IMR-90 (cell line): ENCODE measurements at regions not wholly inside any gene's neighbourhood (a gene's known extent, or its start where the extent isn't known, plus 50 kb on each side); places are given as distances from the start of the nearest gene placed in this dataset.

Source experiments
- ATAC-seq: fragments of 200-7000 bp; cut with Tn5 transposase; 2 replicates; pipeline ENCODE4 v1.9.1; 2020; ENCODE audit warnings: low read depth, mild to moderate bottlenecking, moderate library complexity
- BruUV-seq: library from RNA; stranded (reverse); fragments of 400-500 nt; replicated peaks from 2 replicates; lab custom pipeline; 2021; lab: Mats Ljungman, UMichigan
- CTCF ChIA-PET: fragments of 300-600 bp; formaldehyde crosslinking; extraction: SDS; loops from one replicate; lab custom pipeline; 2021; ENCODE audit warnings: antibody characterized with exemption; lab: Yijun Ruan, JAX
- POLR2A ChIA-PET: fragments of 300-600 bp; sonication (Branson Sonifier 250); formaldehyde crosslinking; loops from one replicate; lab custom pipeline; 2022; ENCODE audit warnings: antibody characterized with exemption; ENCODE audit not compliant: unreplicated experiment; lab: Charles Lee
- DNase-seq: peaks from one replicate; pipeline ENCODE4 v3.0.0; 2013
- H2AFZ ChIP-seq: replicated peaks from 2 replicates; pipeline ENCODE3; 2013; ENCODE audit warnings: low read length, mild to moderate bottlenecking; ENCODE audit not compliant: poor library complexity
- H2AK5ac ChIP-seq: 2 replicates; pipeline ENCODE4 v1.6.1; 2013; ENCODE audit warnings: low read depth, low read length, inconsistent platforms
- H2AK9ac ChIP-seq: replicated peaks from 2 replicates; pipeline ENCODE3; 2013; ENCODE audit warnings: mild to moderate bottlenecking, low read depth, low read length, moderate library complexity; ENCODE audit not compliant: poor library complexity
- H2BK120ac ChIP-seq: 2 replicates; pipeline ENCODE4 v1.6.1; 2013; ENCODE audit warnings: low read depth, low read length, inconsistent platforms
- H2BK15ac ChIP-seq: 3 replicates; pipeline ENCODE4 v1.6.1; 2013; ENCODE audit warnings: low read depth, low read length, inconsistent platforms
- H2BK20ac ChIP-seq: 2 replicates; pipeline ENCODE4 v1.6.1; 2013; ENCODE audit warnings: low read depth, mild to moderate bottlenecking, inconsistent platforms, low read length, moderate library complexity
- H2BK5ac ChIP-seq: 2 replicates; pipeline ENCODE4 v1.6.1; 2013; ENCODE audit warnings: mild to moderate bottlenecking, low read depth, low read length, inconsistent platforms; ENCODE audit not compliant: poor library complexity, severe bottlenecking
- H3K14ac ChIP-seq: replicated peaks from 2 replicates; pipeline ENCODE4 v1.6.1; 2013; ENCODE audit warnings: low read depth, low read length, inconsistent platforms
- H3K18ac ChIP-seq: 2 replicates; pipeline ENCODE4 v1.6.1; 2013; ENCODE audit warnings: low read depth, low read length, control low read depth
- H3K23ac ChIP-seq: 2 replicates; pipeline ENCODE4 v1.6.1; 2013; ENCODE audit warnings: low read depth, low read length, inconsistent platforms
- H3K27ac ChIP-seq: 2 replicates; pipeline ENCODE4 v1.5.1; 2013; ENCODE audit warnings: mild to moderate bottlenecking, control low read depth, low read length; ENCODE audit not compliant: insufficient read depth
- H3K27me3 ChIP-seq: 2 replicates; pipeline ENCODE4 v1.6.1; 2013; ENCODE audit warnings: low read length; ENCODE audit not compliant: control insufficient read depth, insufficient read depth
- H3K36me3 ChIP-seq: 2 replicates; pipeline ENCODE4 v1.6.1; 2013; ENCODE audit warnings: low read length, mixed read lengths; ENCODE audit not compliant: control insufficient read depth, insufficient read depth
- H3K4ac ChIP-seq: 2 replicates; pipeline ENCODE4 v1.6.1; 2013; ENCODE audit warnings: low read depth, low read length, inconsistent platforms
- H3K4me1 ChIP-seq: 2 replicates; pipeline ENCODE4 v1.6.1; 2013; ENCODE audit warnings: low read length, mixed read lengths; ENCODE audit not compliant: control insufficient read depth, insufficient read depth
- H3K4me2 ChIP-seq: 2 replicates; pipeline ENCODE4 v1.6.1; 2013; ENCODE audit warnings: low read depth, mild to moderate bottlenecking, control low read depth, low read length, moderate library complexity
- H3K4me3 ChIP-seq: 2 replicates; pipeline ENCODE4 v1.5.1; 2013; ENCODE audit warnings: low read depth, mild to moderate bottlenecking, control low read depth, low read length, moderate library complexity; ENCODE audit not compliant: insufficient read depth
- H3K56ac ChIP-seq: 2 replicates; pipeline ENCODE4 v1.6.1; 2013; ENCODE audit warnings: low read length, inconsistent platforms; ENCODE audit not compliant: insufficient read depth; ENCODE audit errors: extremely low read depth
- H3K79me1 ChIP-seq, 2 experiments: 2 replicates each; pipeline ENCODE4 v1.6.1; 2013; ENCODE audit warnings: low read length in 2 of 2, inconsistent platforms in 1 of 2, low read depth in 1 of 2
- H3K9ac ChIP-seq: 2 replicates; pipeline ENCODE4 v1.6.1; 2013; ENCODE audit warnings: low read depth, low read length, control low read depth
- H3K9me1 ChIP-seq: 2 replicates; pipeline ENCODE4 v1.6.1; 2013; ENCODE audit warnings: low read length, inconsistent platforms; ENCODE audit not compliant: insufficient read depth
- H3K9me3 ChIP-seq: 2 replicates; pipeline ENCODE4 v1.6.1; 2013; ENCODE audit warnings: low read length; ENCODE audit not compliant: control insufficient read depth, insufficient read depth
- H4K20me1 ChIP-seq: 2 replicates; pipeline ENCODE4 v1.6.1; 2013; ENCODE audit warnings: low read length, inconsistent platforms; ENCODE audit not compliant: insufficient read depth
- H4K5ac ChIP-seq: 2 replicates; pipeline ENCODE4 v1.6.1; 2013; ENCODE audit warnings: mild to moderate bottlenecking, low read depth, low read length, control low read depth
- H4K8ac ChIP-seq, 2 experiments: 2 replicates each; pipeline ENCODE4 v1.6.1; 2013; ENCODE audit warnings: low read depth in 2 of 2, low read length in 2 of 2, control low read depth in 1 of 2, inconsistent platforms in 1 of 2
- H4K91ac ChIP-seq: 2 replicates; pipeline ENCODE4 v1.6.1; 2013; ENCODE audit warnings: low read depth, low read length, inconsistent platforms; ENCODE audit not compliant: insufficient read depth
- BHLHE40 ChIP-seq: fragments of 150-350 bp; IDR thresholded peaks from 2 replicates; pipeline ENCODE4 v1.6.1; 2016; ENCODE audit warnings: mild to moderate bottlenecking, low read depth, low read length
- CTCF ChIP-seq: conservative IDR thresholded peaks from 2 replicates; pipeline ENCODE4 v1.5.1; 2012; ENCODE audit warnings: mild to moderate bottlenecking, low read depth, low read length, improper control_type of control experiment
- ELK1 ChIP-seq: fragments of 150-350 bp; IDR thresholded peaks from 2 replicates; pipeline ENCODE4 v1.6.1; 2016; ENCODE audit warnings: low read depth, mild to moderate bottlenecking, low read length, moderate library complexity, borderline replicate concordance
- MAFK ChIP-seq: IDR thresholded peaks from 2 replicates; pipeline ENCODE4 v1.6.1; 2012; ENCODE audit warnings: low read depth, low read length, improper control_type of control experiment
- NFE2L2 ChIP-seq: fragments of 150-350 bp; IDR thresholded peaks from 2 replicates; pipeline ENCODE4 v1.6.1; 2016; ENCODE audit warnings: low read depth, mild to moderate bottlenecking, low read length
- RAD21 ChIP-seq: IDR thresholded peaks from 2 replicates; pipeline ENCODE4 v1.6.1; 2012; ENCODE audit warnings: low read length, improper control_type of control experiment
- RFX5 ChIP-seq: IDR thresholded peaks from 2 replicates; pipeline ENCODE4 v1.8.0; 2012; ENCODE audit warnings: low read depth, mild to moderate bottlenecking, low read length, moderate library complexity
- WGBS, 2 experiments: methylation state at CpG; one replicate each; pipeline versions ENCODE4 v1.1.5 to v1.1.7; 2013; ENCODE audit warnings: missing lambda C conversion rate in 2 of 2; ENCODE audit not compliant: insufficient read length in 1 of 2; ENCODE audit errors: extremely low coverage in 2 of 2; 5-methylcytosine and 5-hydroxymethylcytosine counted together
- dilution Hi-C: fragments of 300-500 bp; cut with HindIII; formaldehyde crosslinking; loops from one replicate; pipeline ENCODE4 v1.14.3; 2018; ENCODE audit warnings: low sequenced_read_pairs; ENCODE audit not compliant: unreplicated experiment
- in situ Hi-C: fragments of 300-500 bp; cut with MboI; formaldehyde crosslinking; loops from 3 replicates; pipeline ENCODE4 v1.14.3; 2019; ENCODE audit warnings: low sequenced_read_pairs, inconsistent platforms, mixed read lengths
- intact Hi-C: fragments of 100-400 bp; cut with micrococcal nuclease; formaldehyde crosslinking; loops from 2 replicates; pipeline ENCODE4 v1.10.0; 2022

- no peak overlapping the region for H3K4me2 ChIP-seq
- no peak overlapping the region for H3K56ac ChIP-seq
- BruUV-seq, result no TSS peak
- DNase-seq (no peak), ATAC-seq (no peak)
- H2BK15ac ChIP-seq, result no peak overlapping the region
- H2AK5ac ChIP-seq, result no peak overlapping the region
- no peak overlapping the region for H2BK120ac ChIP-seq
- H3K4me3 ChIP-seq, result no peak overlapping the region
- WGBS, 2 experiments, result no CpG with 5 or more reads among the region's 2 CpGs
- no peaks in the 10 kb centered on the region for H4K20me1 ChIP-seq
- H3K27me3 ChIP-seq, result no peaks in the 10 kb centered on the region
- H4K5ac ChIP-seq, result no peak overlapping the region
- H2BK20ac ChIP-seq, result no peak overlapping the region
- no peak overlapping the region for H3K18ac ChIP-seq
- no peaks in the 10 kb centered on the region for H3K36me3 ChIP-seq
- POLR2A ChIA-PET, result no interaction called here
- dilution Hi-C loops (no loop called here), intact Hi-C loops (no loop called here), in situ Hi-C loops (no loop called here)
- H3K79me1 ChIP-seq, result no peaks in the 10 kb centered on the region
- no peak for TF ChIP-seq MAFK
- no peak for TF ChIP-seq NFE2L2
- no peak for TF ChIP-seq RFX5
- no peak for TF ChIP-seq ELK1
- no peak for TF ChIP-seq BHLHE40
- TF ChIP-seq CTCF, result no peak
- TF ChIP-seq RAD21, result no peak
- no peak overlapping the region for H3K9ac ChIP-seq
- no peak overlapping the region for H3K14ac ChIP-seq
- H2BK5ac ChIP-seq, result no peak overlapping the region
- H4K8ac ChIP-seq, result no peak overlapping the region
- H3K23ac ChIP-seq, result no peak overlapping the region
- no peaks in the 10 kb centered on the region for H3K9me3 ChIP-seq
- H3K9me1 ChIP-seq, result no peaks in the 10 kb centered on the region
- no peak overlapping the region for H2AK9ac ChIP-seq
- CTCF ChIA-PET, result no interaction called here
- no peaks in the 10 kb centered on the region for H3K4me1 ChIP-seq
- no peak overlapping the region for H2AFZ ChIP-seq
- no peak overlapping the region for H3K4ac ChIP-seq
- no peak overlapping the region for H4K91ac ChIP-seq
- no peak overlapping the region for H3K27ac ChIP-seq
Measured at GRCh38 chr5:164256954-164257353, 751.5 kb downstream of the MAT2B start.
